GM10266 (cell line): ENCODE measurements at regions not wholly inside any gene's neighbourhood (a gene's known extent, or its start where the extent isn't known, plus 50 kb on each side); places are given as distances from the start of the nearest gene placed in this dataset.
A peak's percentile ranks its signal among the peaks of the same experiment; 100 is the strongest.

ENCODE experiments used
- DNase-seq: peaks from one replicate; pipeline ENCODE4 v3.0.0; 2012; ENCODE audit errors: extremely low spot score
- CTCF ChIP-seq: IDR thresholded peaks from 2 replicates; pipeline ENCODE4 v1.5.1; 2012; ENCODE audit warnings: mild to moderate bottlenecking, low read depth; ENCODE audit not compliant: control insufficient read depth, insufficient read depth; ENCODE audit errors: missing control alignments

- no peak for TF ChIP-seq CTCF
- no peak for DNase-seq
These were observed 163.4 kb upstream of the SYN3 start for GRCh38 chr22:33221568-33221967.

- DNase-seq = no peak
- TF ChIP-seq CTCF = no peak
These were observed 162.4 kb upstream of the SYN3 start for GRCh38 chr22:33220476-33221080.

GRCh38 chr22:33219648-33220384, 161.6 kb upstream of the SYN3 start:
- TF ChIP-seq CTCF = no peak
- no peak for DNase-seq

- no peak for TF ChIP-seq CTCF
- no peak for DNase-seq
These were observed 155.3 kb upstream of the SYN3 start for GRCh38 chr22:33213383-33214075.

GRCh38 chr22:33209930-33210784, 152.0 kb upstream of the SYN3 start:
- peak; percentile 68 for DNase-seq
- TF ChIP-seq CTCF = peak; percentile 55

GRCh38 chr22:33204408-33204807, 146.2 kb upstream of the SYN3 start:
- no peak for TF ChIP-seq CTCF
- DNase-seq = no peak
